ENCODE measurements at regions not wholly inside any gene's neighbourhood (a gene's known extent, or its start where the extent isn't known, plus 50 kb on each side); places are given as distances from the start of the nearest gene placed in this dataset.

- no peak overlapping the region for H3K4me3 ChIP-seq (ENCODE audit: low read depth, low read length)
- no peak for TF ChIP-seq CTCF (IDR thresholded peaks at IDR 0.05; ENCODE audit: insufficient read depth, low read length, poor library complexity, severe bottlenecking)
- DNase-seq (ENCODE audit: low read depth), result no peak
- H3K27me3 ChIP-seq (ENCODE audit: control insufficient read depth, insufficient read depth, low read length), result no peaks in the 10 kb centered on the region
- no peaks in the 10 kb centered on the region for H3K36me3 ChIP-seq (ENCODE audit: control insufficient read depth, insufficient read depth, low read length)
Measured at GRCh38 chr6:94683409-94683808, 893.9 kb upstream of the MANEA start.

GRCh38 chr6:94680669-94681212, 896.6 kb upstream of the MANEA start:
- no peak for DNase-seq (ENCODE audit: low read depth)
- Histone ChIP-seq H3K4me3 (ENCODE audit: low read depth, low read length) (no peak overlapping the region), H3K36me3 (ENCODE audit: control insufficient read depth, insufficient read depth, low read length) (no peaks in the 10 kb centered on the region), H3K27me3 (ENCODE audit: control insufficient read depth, insufficient read depth, low read length) (no peaks in the 10 kb centered on the region)
- TF ChIP-seq CTCF (IDR thresholded peaks at IDR 0.05; ENCODE audit: insufficient read depth, low read length, poor library complexity, severe bottlenecking), result no peak

- no peak overlapping the region for H3K4me3 ChIP-seq (ENCODE audit: low read depth, low read length)
- TF ChIP-seq CTCF (IDR thresholded peaks at IDR 0.05; ENCODE audit: insufficient read depth, low read length, poor library complexity, severe bottlenecking), result no peak
Measured at GRCh38 chr6:94673251-94673650, 904.1 kb upstream of the MANEA start.

GRCh38 chr6:94670017-94670416, 907.3 kb upstream of the MANEA start:
- TF ChIP-seq CTCF (IDR thresholded peaks at IDR 0.05; ENCODE audit: insufficient read depth, low read length, poor library complexity, severe bottlenecking), result no peak
- Histone ChIP-seq H3K36me3 (ENCODE audit: control insufficient read depth, insufficient read depth, low read length) (no peaks in the 10 kb centered on the region), H3K27me3 (ENCODE audit: control insufficient read depth, insufficient read depth, low read length) (no peaks in the 10 kb centered on the region), H3K4me3 (ENCODE audit: low read depth, low read length) (no peak overlapping the region)
- no peak for DNase-seq (ENCODE audit: low read depth)

More at GRCh38 chr6:94673251-94673650, 904.1 kb upstream of the MANEA start:
- DNase-seq (ENCODE audit: low read depth), result no peak
- Histone ChIP-seq H3K36me3 (ENCODE audit: control insufficient read depth, insufficient read depth, low read length) (no peaks in the 10 kb centered on the region), H3K27me3 (ENCODE audit: control insufficient read depth, insufficient read depth, low read length) (no peaks in the 10 kb centered on the region)

GRCh38 chr6:94668876-94669275, 908.5 kb upstream of the MANEA start:
- no peak for TF ChIP-seq CTCF (IDR thresholded peaks at IDR 0.05; ENCODE audit: insufficient read depth, low read length, poor library complexity, severe bottlenecking)
- Histone ChIP-seq H3K4me3 (ENCODE audit: low read depth, low read length) (no peak overlapping the region), H3K36me3 (ENCODE audit: control insufficient read depth, insufficient read depth, low read length) (no peaks in the 10 kb centered on the region), H3K27me3 (ENCODE audit: control insufficient read depth, insufficient read depth, low read length) (no peaks in the 10 kb centered on the region)
- DNase-seq (ENCODE audit: low read depth), result no peak

- no peaks in the 10 kb centered on the region for H3K27me3 ChIP-seq (ENCODE audit: control insufficient read depth, insufficient read depth, low read length)
- no peak for TF ChIP-seq CTCF (IDR thresholded peaks at IDR 0.05; ENCODE audit: insufficient read depth, low read length, poor library complexity, severe bottlenecking)
- DNase-seq (ENCODE audit: low read depth), result no peak
- H3K36me3 ChIP-seq (ENCODE audit: control insufficient read depth, insufficient read depth, low read length), result no peaks in the 10 kb centered on the region
- no peak overlapping the region for H3K4me3 ChIP-seq (ENCODE audit: low read depth, low read length)
Measured at GRCh38 chr6:94658929-94659328, 918.4 kb upstream of the MANEA start.

All from kidney epithelial cell (primary cell).